Cardiac fibroblast (primary cell): ENCODE measurements at regions not wholly inside any gene's neighbourhood (a gene's known extent, or its start where the extent isn't known, plus 50 kb on each side); places are given as distances from the start of the nearest gene placed in this dataset.

ENCODE experiments used
- DNase-seq, 2 donors: peaks; one replicate each; pipeline versions ENCODE4 v3.0.0 to v3.0.0-alpha.2; 2010; ENCODE audit warnings: low read depth in 2 of 2
- H3K4me3 ChIP-seq, 2 donors: replicated peaks in 1 of 2; 1 replicate in 1 of 2; 2 replicates in 1 of 2; pipeline ENCODE4 v1.5.1; 2011; ENCODE audit warnings: low read depth in 2 of 2, low read length in 2 of 2, mild to moderate bottlenecking in 2 of 2, moderate library complexity in 1 of 2
- CTCF ChIP-seq: IDR thresholded peaks from one replicate; pipeline ENCODE4 v1.5.1; 2011; ENCODE audit warnings: low read depth, mild to moderate bottlenecking, low read length, inconsistent platforms

GRCh38 chr6:138605958-138606357 is 106.7 kb upstream of the NHSL1 start:
- DNase-seq: no peak
- TF ChIP-seq CTCF: no peak
- no peak overlapping the region for H3K4me3 ChIP-seq

- TF ChIP-seq CTCF: no peak
- no peak overlapping the region for H3K4me3 ChIP-seq
- DNase-seq: no peak
Observed at GRCh38 chr6:138607478-138608433, 108.5 kb upstream of the NHSL1 start.

- no peak for DNase-seq
- no peak overlapping the region for H3K4me3 ChIP-seq
- no peak for TF ChIP-seq CTCF
Observed at GRCh38 chr6:138608896-138609295, 109.6 kb upstream of the NHSL1 start.

GRCh38 chr6:138609801-138610430 is 110.6 kb upstream of the NHSL1 start:
- no peak overlapping the region for H3K4me3 ChIP-seq
- TF ChIP-seq CTCF: no peak
- DNase-seq: peak in 1 of 2 donors; percentile 38

- DNase-seq: no peak
- no peak overlapping the region for H3K4me3 ChIP-seq
- no peak for TF ChIP-seq CTCF
Observed at GRCh38 chr6:138610816-138611215, 111.5 kb upstream of the NHSL1 start.

GRCh38 chr6:138614151-138614550 is 114.9 kb upstream of the NHSL1 start:
- no peak overlapping the region for H3K4me3 ChIP-seq
- no peak for TF ChIP-seq CTCF
- DNase-seq: no peak
